Lung (tissue), 11 donors: ENCODE measurements at regions not wholly inside any gene's neighbourhood (a gene's known extent, or its start where the extent isn't known, plus 50 kb on each side); places are given as distances from the start of the nearest gene placed in this dataset.

Source experiments
- ATAC-seq: fragments of 200-7000 bp; cut with Tn5 transposase; one replicate; pipeline ENCODE4 v1.9.1; 2020; ENCODE audit warnings: moderate number of reproducible peaks; ENCODE audit not compliant: insufficient read depth, low FRiP score
- DNase-seq, 3 donors: peaks; one replicate each; pipeline ENCODE4 v3.0.0-alpha.2; 2013 to 2017
- H3K27ac ChIP-seq, 2 donors: one replicate each; pipeline ENCODE4 v1.5.1; 2013; ENCODE audit warnings: mild to moderate bottlenecking in 2 of 2, moderate library complexity in 2 of 2, control low read depth in 1 of 2, inconsistent platforms in 1 of 2, low read depth in 1 of 2, low read length in 1 of 2
- H3K27me3 ChIP-seq, 3 donors: one replicate each; pipeline ENCODE4 v1.5.1; 2013; ENCODE audit warnings: low read length in 2 of 3; ENCODE audit not compliant: control insufficient read depth in 3 of 3, insufficient read depth in 3 of 3
- H3K36me3 ChIP-seq, 4 donors: one replicate each; pipeline ENCODE4 v1.5.1; 2013; ENCODE audit warnings: low read length in 4 of 4, mild to moderate bottlenecking in 1 of 4, moderate library complexity in 1 of 4; ENCODE audit not compliant: control insufficient read depth in 4 of 4, insufficient read depth in 4 of 4
- H3K4me1 ChIP-seq, 5 donors: one replicate each; pipeline ENCODE4 v1.5.1; 2013; ENCODE audit warnings: low read length in 5 of 5, mild to moderate bottlenecking in 2 of 5, moderate library complexity in 1 of 5; ENCODE audit not compliant: control insufficient read depth in 5 of 5, insufficient read depth in 5 of 5
- H3K4me3 ChIP-seq: one replicate; pipeline ENCODE4 v1.5.1; 2013; ENCODE audit warnings: mild to moderate bottlenecking, control low read depth, moderate library complexity
- H3K9ac ChIP-seq, 2 donors: one replicate each; pipeline ENCODE4 v1.5.1; 2013; ENCODE audit warnings: low read length in 2 of 2, control low read depth in 1 of 2; ENCODE audit not compliant: insufficient read depth in 1 of 2
- H3K9me3 ChIP-seq, 4 donors: one replicate each; pipeline ENCODE4 v1.5.1; 2013; ENCODE audit warnings: low read length in 3 of 4, mild to moderate bottlenecking in 1 of 4, moderate library complexity in 1 of 4; ENCODE audit not compliant: control insufficient read depth in 4 of 4, insufficient read depth in 3 of 4
- WGBS, 2 donors: extraction: QIAGEN DNeasy Blood & Tissue Kit; methylation state at CpG; one replicate each; pipeline ENCODE4 v1.1.7; 2013; 5-methylcytosine and 5-hydroxymethylcytosine counted together
- TF ChIP-seq, protein P1 (sequence below): IDR thresholded peaks from 2 replicates; pipeline ENCODE4 v1.5.1; 2012; ENCODE audit warnings: mild to moderate bottlenecking; ENCODE audit errors: control extremely low read depth, extremely low read depth
- donor health status: control.
- donor health status: control.
- donor health status: Bipolar disorder and iron deficiency.
- donor health status: healthy.
- donor health status: DM: yes; HTN: yes; CAD: no.

GRCh38 chr2:134002391-134002790 lies 251.5 kb upstream of the MGAT5 start:
- Histone ChIP-seq H3K27ac (no peak overlapping the region), H3K9me3 (peaks cover 0 to 3% (median 0%) of the 10 kb centered on the region in 4 donors), H3K27me3 (no peaks in the 10 kb centered on the region), H3K9ac (no peak overlapping the region), H3K4me3 (no peak overlapping the region), H3K36me3 (no peaks in the 10 kb centered on the region), H3K4me1 (no peaks in the 10 kb centered on the region)
- ATAC-seq (no peak), DNase-seq (no peak)
- TF ChIP-seq, protein P1, sequence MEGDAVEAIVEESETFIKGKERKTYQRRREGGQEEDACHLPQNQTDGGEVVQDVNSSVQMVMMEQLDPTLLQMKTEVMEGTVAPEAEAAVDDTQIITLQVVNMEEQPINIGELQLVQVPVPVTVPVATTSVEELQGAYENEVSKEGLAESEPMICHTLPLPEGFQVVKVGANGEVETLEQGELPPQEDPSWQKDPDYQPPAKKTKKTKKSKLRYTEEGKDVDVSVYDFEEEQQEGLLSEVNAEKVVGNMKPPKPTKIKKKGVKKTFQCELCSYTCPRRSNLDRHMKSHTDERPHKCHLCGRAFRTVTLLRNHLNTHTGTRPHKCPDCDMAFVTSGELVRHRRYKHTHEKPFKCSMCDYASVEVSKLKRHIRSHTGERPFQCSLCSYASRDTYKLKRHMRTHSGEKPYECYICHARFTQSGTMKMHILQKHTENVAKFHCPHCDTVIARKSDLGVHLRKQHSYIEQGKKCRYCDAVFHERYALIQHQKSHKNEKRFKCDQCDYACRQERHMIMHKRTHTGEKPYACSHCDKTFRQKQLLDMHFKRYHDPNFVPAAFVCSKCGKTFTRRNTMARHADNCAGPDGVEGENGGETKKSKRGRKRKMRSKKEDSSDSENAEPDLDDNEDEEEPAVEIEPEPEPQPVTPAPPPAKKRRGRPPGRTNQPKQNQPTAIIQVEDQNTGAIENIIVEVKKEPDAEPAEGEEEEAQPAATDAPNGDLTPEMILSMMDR: no peak
- 93 to 96% methylated on average over 1 of the region's 1 CpG for WGBS, 2 donors

DNA sequence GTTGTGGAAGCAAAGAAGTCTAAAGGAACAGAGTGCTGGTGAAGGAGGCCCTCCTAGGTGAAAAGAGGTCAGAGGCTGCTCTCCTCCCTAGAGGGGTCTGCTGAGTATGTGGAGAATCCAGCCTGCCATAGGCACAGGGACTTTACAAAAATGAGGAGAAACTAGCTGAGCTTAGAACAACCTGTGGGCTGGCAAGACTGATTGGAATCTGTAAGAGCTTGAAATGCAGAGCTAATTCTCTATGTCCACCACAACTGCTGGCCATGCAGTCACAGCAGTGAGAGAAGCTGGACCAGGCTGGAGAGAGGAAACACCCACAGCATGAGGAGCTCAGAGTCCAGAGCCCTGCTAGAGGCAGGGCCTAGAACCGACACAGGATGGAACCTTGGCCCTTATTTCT lies 251.0 kb upstream of the MGAT5 start:
- no peaks in the 10 kb centered on the region for H3K27me3 ChIP-seq
- H3K36me3 ChIP-seq: no peaks in the 10 kb centered on the region
- ATAC-seq (no peak), DNase-seq (no peak)
- H3K9me3 ChIP-seq: peaks cover 0 to 3% (median 0%) of the 10 kb centered on the region in 4 donors
- no peak overlapping the region for H3K27ac ChIP-seq
- H3K4me1 ChIP-seq: no peaks in the 10 kb centered on the region
- no peak overlapping the region for H3K4me3 ChIP-seq
- WGBS, 2 donors: 0% methylated on average over 1 of the region's 1 CpG
- TF ChIP-seq, protein P1: no peak
- H3K9ac ChIP-seq: no peak overlapping the region

DNA sequence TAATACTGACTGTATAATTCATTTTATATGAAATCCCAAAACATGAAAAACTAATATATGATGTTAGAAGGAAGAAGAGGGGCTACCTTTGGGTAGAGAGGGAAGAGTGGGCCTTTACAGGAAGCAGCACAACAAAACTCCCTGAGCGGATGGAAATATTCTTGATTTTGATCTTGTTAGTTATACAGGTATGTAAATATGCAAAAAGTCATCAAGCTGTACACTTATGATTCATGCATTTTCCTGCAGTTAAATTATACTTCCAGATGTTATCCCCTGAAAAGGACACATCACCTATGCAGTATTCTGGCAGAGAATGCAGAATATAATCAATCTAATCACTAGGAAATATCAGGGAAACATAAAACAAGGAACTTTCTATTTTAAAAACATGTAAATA lies 249.4 kb upstream of the MGAT5 start:
- Histone ChIP-seq H3K4me3 (no peak overlapping the region), H3K9me3 (no peaks in the 10 kb centered on the region), H3K27ac (no peak overlapping the region), H3K9ac (no peak overlapping the region), H3K4me1 (no peaks in the 10 kb centered on the region), H3K27me3 (no peaks in the 10 kb centered on the region), H3K36me3 (no peaks in the 10 kb centered on the region)
- TF ChIP-seq, protein P1: no peak
- ATAC-seq: no peak
- DNase-seq: no peak
- 100% methylated on average over 1 of the region's 1 CpG for WGBS, 2 donors

DNA sequence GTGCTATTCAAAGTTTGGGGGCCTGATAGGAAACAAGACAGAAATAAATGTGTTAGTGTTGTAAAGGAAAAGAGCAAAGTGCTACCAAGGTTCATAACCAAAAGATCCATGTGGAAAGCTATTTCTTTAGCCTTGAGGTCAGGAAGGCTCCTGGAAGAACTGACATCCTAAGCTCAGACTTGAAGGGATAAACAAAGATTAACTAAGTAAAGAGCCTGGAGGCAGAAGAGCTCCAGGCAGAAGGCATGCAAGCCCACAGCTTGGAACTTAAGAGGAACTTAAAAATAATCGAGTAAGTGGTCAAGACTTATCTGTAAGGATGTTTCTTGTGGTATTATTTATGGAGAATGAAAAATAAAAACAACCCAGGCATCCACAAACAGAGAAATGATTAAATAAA lies 245.0 kb upstream of the MGAT5 start:
- Histone ChIP-seq H3K4me1 (no peaks in the 10 kb centered on the region), H3K27me3 (no peaks in the 10 kb centered on the region), H3K4me3 (no peak overlapping the region), H3K9ac (no peak overlapping the region), H3K27ac (no peak overlapping the region), H3K36me3 (no peaks in the 10 kb centered on the region), H3K9me3 (no peaks in the 10 kb centered on the region)
- no peak for ATAC-seq
- no peak for DNase-seq
- TF ChIP-seq, protein P1: no peak
- WGBS, 2 donors: 33 to 34% methylated on average over 1 of the region's 1 CpG
